Right lung (tissue), 2 donors: ENCODE measurements at regions not wholly inside any gene's neighbourhood (a gene's known extent, or its start where the extent isn't known, plus 50 kb on each side); places are given as distances from the start of the nearest gene placed in this dataset.
"Not testable (repeated sequence)": the region's sequence is repeated elsewhere in the genome, so short reads cannot be mapped to it uniquely, and the experiment has no call there.

Source experiments
- DNase-seq, 2 donors: peaks; one replicate each; pipeline ENCODE4 v3.0.0-alpha.2; 2013

DNA sequence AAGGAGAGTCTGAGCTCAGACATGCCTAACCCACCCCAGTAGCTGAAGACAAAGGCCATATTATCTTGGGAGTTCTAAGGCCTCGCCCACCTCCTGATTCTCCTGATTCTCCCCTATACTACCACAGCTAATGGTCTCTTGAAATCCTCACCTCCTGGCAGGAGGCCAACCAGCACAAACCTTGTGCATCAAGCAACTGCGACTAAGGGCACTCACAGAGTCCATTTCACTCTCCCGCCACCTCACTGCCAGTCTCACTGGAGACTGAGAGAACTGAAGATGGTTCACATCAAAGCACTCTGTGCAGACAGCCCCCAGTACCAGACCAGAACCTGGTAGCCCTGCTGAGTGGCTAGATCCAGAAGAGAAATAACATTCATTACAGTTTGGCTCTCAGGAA, 102.1 kb upstream of the KLF8 start:
- no peak for DNase-seq

DNA sequence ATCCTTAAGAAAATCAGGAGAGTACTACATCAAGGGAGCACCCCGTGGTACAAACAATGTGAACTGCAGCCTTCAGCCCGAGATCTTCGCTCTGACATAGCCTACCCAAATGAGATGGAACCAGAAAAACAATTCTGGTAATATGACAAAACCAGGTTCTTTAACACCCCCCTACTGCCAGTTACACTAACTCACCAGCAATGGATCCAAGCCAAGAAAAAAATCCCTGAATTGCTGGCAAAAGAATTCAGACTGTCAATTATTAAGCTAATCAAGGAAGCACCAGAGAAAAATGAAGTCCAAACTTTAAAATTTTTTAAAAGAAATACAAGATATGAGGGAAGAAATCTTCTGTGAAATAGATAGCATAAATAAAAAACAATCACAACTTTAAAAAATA, 101.7 kb upstream of the KLF8 start:
- DNase-seq = no peak

DNA sequence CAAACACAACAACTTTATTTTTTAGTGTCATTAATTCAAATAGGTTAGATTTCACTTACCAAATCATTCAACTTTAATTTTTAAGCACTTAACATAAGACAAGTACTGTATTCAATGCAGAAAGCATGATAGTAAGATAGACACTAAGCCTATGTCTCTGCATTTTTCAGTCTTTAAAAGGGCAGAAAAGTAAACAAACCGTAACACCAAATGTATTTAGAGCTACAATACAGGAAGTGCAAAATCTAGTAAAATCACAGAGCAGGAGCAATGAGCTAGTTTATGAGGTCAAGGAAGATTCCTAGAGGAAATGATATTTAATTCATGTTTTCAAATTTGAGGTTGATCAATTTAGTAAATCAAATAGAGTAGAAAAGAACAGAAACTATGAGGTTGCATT, 68.0 kb upstream of the KLF8 start:
- not testable (repeated sequence) for DNase-seq
